ENCODE measurements at regions not wholly inside any gene's neighbourhood (a gene's known extent, or its start where the extent isn't known, plus 50 kb on each side); places are given as distances from the start of the nearest gene placed in this dataset.

DNA sequence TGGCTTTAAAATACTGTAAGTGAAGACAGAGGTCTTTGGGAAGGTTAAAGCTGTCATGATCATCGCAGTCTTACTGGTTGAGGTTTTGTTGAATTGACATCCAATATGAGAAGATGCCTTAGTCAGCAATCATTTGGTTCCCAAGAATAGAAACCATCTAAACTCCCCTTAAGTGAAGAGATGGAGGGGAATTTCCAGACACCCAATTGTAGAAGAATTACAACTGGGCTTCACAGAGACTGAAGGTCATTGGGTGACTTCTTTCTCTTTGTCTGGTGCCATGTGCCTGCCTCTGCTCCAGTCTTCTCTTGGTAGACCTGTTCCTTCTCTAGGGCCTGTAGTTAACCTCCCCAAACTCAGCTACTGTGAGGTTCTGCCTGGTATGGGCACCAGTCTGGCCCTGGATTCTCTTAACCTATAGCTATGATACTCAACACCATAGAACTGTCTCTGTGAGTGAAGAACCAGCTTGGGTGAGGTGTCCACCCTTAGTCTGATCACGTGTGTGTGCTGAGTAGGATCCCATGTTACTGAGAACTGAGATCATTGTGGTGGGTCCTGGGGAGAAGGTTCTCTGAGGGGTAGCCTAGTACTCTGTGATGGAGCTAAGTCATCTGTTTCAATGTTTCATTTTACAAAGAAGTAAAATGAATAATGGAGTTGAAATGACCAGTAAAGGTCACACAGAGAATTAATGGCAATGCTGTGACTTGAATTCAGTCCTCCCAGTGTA lies 182.5 kb downstream of the CSNK2A3 start:
- TF ChIP-seq ARNTL (CRISPR knock-in tag; IDR thresholded peaks at IDR 0.05; ENCODE audit: borderline replicate concordance, low read depth) (no peak), CSDC2 (CRISPR knock-in tag; IDR thresholded peaks at IDR 0.05) (no peak), SNAI2 (CRISPR knock-in tag; IDR thresholded peaks at IDR 0.05) (no peak), TOX (CRISPR knock-in tag; IDR thresholded peaks at IDR 0.05; ENCODE audit: borderline replicate concordance) (no peak), ZNF565 (CRISPR knock-in tag; conservative IDR thresholded peaks at IDR 0.05; ENCODE audit: low read depth) (no peak), ZFP30 (CRISPR knock-in tag; IDR thresholded peaks at IDR 0.05) (no peak)

All from SK-N-SH treated with all-trans-retinoic acid at 6 μM for 48 hours (cell line).